GM23338 (cell line): ENCODE measurements at regions not wholly inside any gene's neighbourhood (a gene's known extent, or its start where the extent isn't known, plus 50 kb on each side); places are given as distances from the start of the nearest gene placed in this dataset.

Experiments
- ATAC-seq: fragments of 200-7000 bp; cut with Tn5 transposase; 3 replicates; pipeline ENCODE4 v1.9.1; 2020
- DNase-seq: peaks from one replicate; pipeline ENCODE4 v3.0.0-alpha.2; 2015; ENCODE audit warnings: low spot score
- H2AFZ ChIP-seq: fragments of 200-600 bp; sonication (generic); 2 replicates; pipeline ENCODE4 v1.8.0; 2016; ENCODE audit warnings: antibody characterized with exemption, mild to moderate bottlenecking, moderate library complexity
- H3F3A ChIP-seq: fragments of 200-600 bp; sonication (generic); replicated peaks from 2 replicates; pipeline ENCODE4 v1.8.0; 2017; ENCODE audit warnings: antibody characterized with exemption, mixed run types, low read depth
- H3K27ac ChIP-seq: fragments of 200-600 bp; sonication (generic); 2 replicates; pipeline ENCODE4 v1.6.1; 2016; ENCODE audit warnings: low read depth
- H3K27me3 ChIP-seq: fragments of 200-600 bp; sonication (generic); 2 replicates; pipeline ENCODE4 v1.8.0; 2016; ENCODE audit warnings: mild to moderate bottlenecking, mixed run types, moderate library complexity; ENCODE audit not compliant: insufficient read depth
- H3K36me3 ChIP-seq: fragments of 200-600 bp; sonication (generic); 2 replicates; pipeline ENCODE4 v1.8.0; 2016; ENCODE audit warnings: mild to moderate bottlenecking; ENCODE audit not compliant: insufficient read depth
- H3K4me1 ChIP-seq: fragments of 200-600 bp; sonication (generic); 2 replicates; pipeline ENCODE4 v1.8.0; 2016; ENCODE audit warnings: mild to moderate bottlenecking, moderate library complexity; ENCODE audit not compliant: insufficient read depth
- H3K4me2 ChIP-seq: fragments of 200-600 bp; sonication (generic); 2 replicates; pipeline ENCODE4 v1.7.1; 2017; ENCODE audit warnings: mixed run types
- H3K4me3 ChIP-seq: fragments of 200-600 bp; sonication (generic); 2 replicates; pipeline ENCODE4 v1.6.1; 2016; ENCODE audit warnings: mixed run types
- H3K79me2 ChIP-seq: fragments of 200-600 bp; sonication (generic); replicated peaks from 2 replicates; pipeline ENCODE4 v1.8.0; 2017; ENCODE audit warnings: mild to moderate bottlenecking; ENCODE audit not compliant: insufficient read depth
- H3K9me2 ChIP-seq: fragments of 200-600 bp; sonication (generic); 2 replicates; pipeline ENCODE4 v1.8.0; 2017; ENCODE audit not compliant: insufficient read depth
- H4K20me1 ChIP-seq: fragments of 200-600 bp; sonication (generic); replicated peaks from 2 replicates; pipeline ENCODE4 v1.8.0; 2017; ENCODE audit warnings: mild to moderate bottlenecking; ENCODE audit not compliant: insufficient read depth
- H3K27ac Mint-ChIP-seq: 2 replicates; pipeline ENCODE4 v1.8.0; 2020; ENCODE audit warnings: inconsistent platforms, mild to moderate bottlenecking, moderate library complexity, mixed read lengths
- H3K27me3 Mint-ChIP-seq: 3 replicates; pipeline ENCODE4 v1.8.0; 2022; ENCODE audit warnings: low read depth, mild to moderate bottlenecking, moderate library complexity, mixed read lengths, inconsistent platforms; ENCODE audit not compliant: insufficient read depth, poor library complexity
- H3K36me3 Mint-ChIP-seq: 3 replicates; pipeline ENCODE4 v1.8.0; 2021; ENCODE audit warnings: low read depth, mild to moderate bottlenecking, inconsistent platforms, moderate library complexity, mixed read lengths
- H3K4me1 Mint-ChIP-seq: 3 replicates; pipeline ENCODE4 v1.8.0; 2020; ENCODE audit warnings: mild to moderate bottlenecking, inconsistent platforms, mixed read lengths
- H3K4me3 Mint-ChIP-seq: 3 replicates; pipeline ENCODE4 v1.8.0; 2021; ENCODE audit warnings: moderate library complexity, mild to moderate bottlenecking, inconsistent platforms, mixed read lengths
- H3K9me3 Mint-ChIP-seq: 3 replicates; pipeline ENCODE4 v1.8.0; 2020; ENCODE audit warnings: moderate library complexity, mild to moderate bottlenecking, inconsistent platforms, mixed read lengths
- CREB1 ChIP-seq: fragments of 250-450 bp; sonication (Bioruptor Pico); IDR thresholded peaks from 2 replicates; pipeline ENCODE4 v1.5.0; 2020; ENCODE audit warnings: low read depth, mild to moderate bottlenecking, moderate library complexity
- CTCF ChIP-seq, 2 experiments: fragments of 200-600 bp in 1 of 2; sonication (generic) in 1 of 2; conservative IDR thresholded peaks; 2 replicates each; pipeline versions ENCODE4 v1.5.1 to v1.6.1; 2016 to 2017; ENCODE audit warnings: antibody characterized with exemption in 2 of 2, low read depth in 2 of 2, mild to moderate bottlenecking in 2 of 2, moderate library complexity in 1 of 2
- ETS1 ChIP-seq: IDR thresholded peaks from 2 replicates; pipeline ENCODE4 v1.6.1; 2016; ENCODE audit warnings: antibody characterized with exemption
- REST ChIP-seq: IDR thresholded peaks from one replicate; pipeline ENCODE4 v1.6.1; 2018; ENCODE audit warnings: antibody characterized with exemption; ENCODE audit not compliant: unreplicated experiment
- STAT1 ChIP-seq: IDR thresholded peaks from one replicate; pipeline ENCODE4 v1.6.1; 2016; ENCODE audit warnings: antibody characterized with exemption; ENCODE audit not compliant: unreplicated experiment
- ZNF114 ChIP-seq: fragments of 250-450 bp; sonication (Bioruptor Pico); IDR thresholded peaks from 2 replicates; pipeline ENCODE4 v1.5.0; 2020; ENCODE audit warnings: mild to moderate bottlenecking, moderate library complexity
- ZNF331 ChIP-seq: fragments of 250-450 bp; sonication (Bioruptor Pico); IDR thresholded peaks from 2 replicates; pipeline ENCODE4 v1.5.0; 2020; ENCODE audit warnings: low read depth, mild to moderate bottlenecking, moderate library complexity
- ZNF462 ChIP-seq: fragments of 250-450 bp; sonication (Bioruptor Pico); IDR thresholded peaks from 2 replicates; pipeline ENCODE4 v1.5.0; 2020; ENCODE audit warnings: mild to moderate bottlenecking, moderate library complexity

- TF ChIP-seq ZNF462 (CRISPR knock-in tag) (no peak), CTCF (conservative IDR thresholded peaks at IDR 0.05; ENCODE audit: low read depth in 2 of 2) (no peak)
These were observed 377.2 kb upstream of the SALL3 start (continued) for GRCh38 chr18:78602430-78602829.

GRCh38 chr18:78603102-78603983 is 376.3 kb upstream of the SALL3 start:
- Histone ChIP-seq H3K4me3 (no peak overlapping the region), H2AFZ (no peak overlapping the region), H3K79me2 (no peaks in the 10 kb centered on the region), H4K20me1 (no peaks in the 10 kb centered on the region), H3K27me3 (no peaks in the 10 kb centered on the region), H3K9me2 (no peaks in the 10 kb centered on the region), H3K27ac (no peak overlapping the region), H3K4me2 (no peak overlapping the region), H3K36me3 (no peaks in the 10 kb centered on the region), H3F3A (no peaks in the 10 kb centered on the region), H3K4me1 (no peaks in the 10 kb centered on the region)
- H3K9me3 Mint-ChIP-seq = peaks cover 96% of the 10 kb centered on the region
- H3K27ac Mint-ChIP-seq = no peak overlapping the region
- ATAC-seq (no peak), DNase-seq (no peak)
- H3K27me3 Mint-ChIP-seq = peaks cover 2% of the 10 kb centered on the region
- H3K36me3 Mint-ChIP-seq = peaks cover 72% of the 10 kb centered on the region
- H3K4me1 Mint-ChIP-seq = no peaks in the 10 kb centered on the region
- H3K4me3 Mint-ChIP-seq = no peak overlapping the region
- TF ChIP-seq CREB1 (no peak), REST (no peak), ZNF331 (CRISPR knock-in tag) (no peak), ZNF114 (no peak), STAT1 (no peak), ETS1 (no peak), CTCF (conservative IDR thresholded peaks at IDR 0.05; ENCODE audit: low read depth in 2 of 2) (no peak)
